ENCODE measurements at regions not wholly inside any gene's neighbourhood (a gene's known extent, or its start where the extent isn't known, plus 50 kb on each side); places are given as distances from the start of the nearest gene placed in this dataset.

GRCh38 chr2:204049635-204050034 is 113.1 kb downstream of the ICOS start:
- peak; percentile 56 for DNase-seq

- no peak for DNase-seq
Measured at GRCh38 chr2:204050681-204051080, 114.1 kb downstream of the ICOS start.

GRCh38 chr2:204051476-204051875 is 114.9 kb downstream of the ICOS start:
- peak; percentile 35 for DNase-seq

GRCh38 chr2:204051984-204052556 is 115.5 kb downstream of the ICOS start:
- DNase-seq = peak; percentile 24

DNA sequence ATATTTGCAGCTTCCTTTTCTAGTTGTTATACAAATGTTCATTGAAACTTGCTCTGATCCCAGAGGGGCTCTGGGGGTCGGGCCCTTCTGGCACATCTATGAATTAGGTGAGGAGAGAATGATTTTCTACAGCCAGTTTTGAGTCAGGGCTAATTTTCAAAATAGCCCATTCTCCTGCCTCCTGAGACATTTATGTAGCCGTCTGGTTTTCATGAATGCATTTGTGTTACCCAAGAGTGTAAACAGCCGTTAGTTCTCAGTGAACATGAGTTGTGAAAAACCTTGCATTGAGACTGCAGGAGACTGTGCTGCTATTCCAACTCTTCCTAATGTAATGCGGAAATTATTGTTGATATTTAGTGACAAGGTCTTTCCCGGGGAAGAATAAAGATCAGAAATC is 122.5 kb downstream of the ICOS start:
- no peak for DNase-seq

- DNase-seq = peak; percentile 11
Measured at GRCh38 chr2:204060841-204061240, 124.3 kb downstream of the ICOS start.

DNA sequence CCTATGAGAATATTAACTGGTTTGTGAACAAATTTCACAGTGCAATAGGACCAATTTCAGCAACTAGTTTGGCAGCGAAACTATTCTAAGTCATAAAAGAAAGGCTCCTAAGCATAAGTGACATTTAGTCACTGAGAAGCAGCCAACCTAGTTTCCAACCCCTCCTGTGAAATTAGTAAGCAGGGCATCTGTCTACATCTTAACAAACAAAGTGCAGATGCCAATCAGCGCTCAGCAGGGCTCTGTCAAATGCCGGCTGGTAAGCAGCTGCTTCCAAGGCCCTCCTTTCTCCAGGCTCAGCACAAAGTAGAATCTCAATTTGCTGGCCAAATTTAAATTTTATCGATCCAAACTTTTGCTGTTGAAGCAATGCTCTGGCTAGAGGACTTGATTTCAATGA is 124.7 kb downstream of the ICOS start:
- DNase-seq = no peak

GRCh38 chr2:204064119-204064518 is 127.6 kb downstream of the ICOS start:
- DNase-seq = no peak

DNA sequence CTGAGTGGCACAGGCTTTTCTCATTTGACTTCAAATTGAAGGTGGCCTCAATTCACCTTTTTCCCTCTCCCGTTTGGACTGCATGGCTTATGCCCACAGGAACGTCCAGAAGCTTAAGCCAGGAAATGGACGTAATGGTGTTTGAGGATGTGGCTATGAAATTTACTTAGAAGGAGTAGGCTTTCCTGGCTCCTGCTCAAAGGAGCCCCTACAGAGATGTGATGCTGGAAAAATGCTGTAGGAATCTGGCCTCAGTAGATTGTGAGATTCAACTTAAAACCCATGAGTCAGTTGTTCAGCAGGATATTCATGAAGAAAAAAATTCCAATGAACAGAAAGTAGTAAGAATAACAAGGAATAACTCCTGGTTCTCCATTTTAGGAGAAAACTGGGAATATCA is 129.0 kb downstream of the ICOS start:
- no peak for DNase-seq

DNA sequence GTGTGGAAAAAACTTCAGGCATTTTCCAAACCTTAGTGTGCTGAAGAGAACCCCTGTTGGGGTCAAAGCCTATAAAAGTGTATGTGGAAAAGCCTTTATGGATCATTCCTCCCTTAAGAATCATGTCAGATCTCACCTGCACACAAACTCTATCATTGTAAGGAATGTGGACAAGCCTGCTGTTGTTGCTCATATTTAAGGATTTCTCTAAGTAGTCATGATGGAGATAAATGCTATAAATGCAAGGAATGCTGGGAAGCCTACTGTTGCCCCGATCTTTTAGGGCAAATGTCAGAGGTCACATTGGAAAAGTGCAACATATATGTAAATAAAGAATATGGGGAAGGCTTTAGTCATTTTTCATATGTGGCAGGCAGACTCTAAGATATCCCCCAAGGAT is 129.5 kb downstream of the ICOS start:
- no peak for DNase-seq

DNA sequence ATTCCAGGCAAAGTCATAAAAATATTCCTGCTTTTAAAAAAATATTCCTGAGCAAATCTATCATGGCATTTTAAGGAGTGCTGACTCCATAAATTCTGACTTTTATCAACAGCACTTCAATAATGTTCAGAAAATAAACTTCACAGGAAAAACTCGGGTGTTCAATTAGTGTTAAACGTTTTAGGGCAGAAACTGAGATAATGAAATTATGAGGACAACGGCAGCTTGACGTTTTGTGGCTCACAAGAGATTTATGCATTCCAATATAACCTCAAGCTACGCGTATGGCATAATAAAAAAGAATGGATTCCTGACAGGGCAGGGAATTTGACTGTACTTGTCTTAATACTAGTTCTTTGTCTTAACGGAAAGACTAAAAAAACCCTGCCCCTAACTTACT is 133.2 kb downstream of the ICOS start:
- DNase-seq = no peak

DNA sequence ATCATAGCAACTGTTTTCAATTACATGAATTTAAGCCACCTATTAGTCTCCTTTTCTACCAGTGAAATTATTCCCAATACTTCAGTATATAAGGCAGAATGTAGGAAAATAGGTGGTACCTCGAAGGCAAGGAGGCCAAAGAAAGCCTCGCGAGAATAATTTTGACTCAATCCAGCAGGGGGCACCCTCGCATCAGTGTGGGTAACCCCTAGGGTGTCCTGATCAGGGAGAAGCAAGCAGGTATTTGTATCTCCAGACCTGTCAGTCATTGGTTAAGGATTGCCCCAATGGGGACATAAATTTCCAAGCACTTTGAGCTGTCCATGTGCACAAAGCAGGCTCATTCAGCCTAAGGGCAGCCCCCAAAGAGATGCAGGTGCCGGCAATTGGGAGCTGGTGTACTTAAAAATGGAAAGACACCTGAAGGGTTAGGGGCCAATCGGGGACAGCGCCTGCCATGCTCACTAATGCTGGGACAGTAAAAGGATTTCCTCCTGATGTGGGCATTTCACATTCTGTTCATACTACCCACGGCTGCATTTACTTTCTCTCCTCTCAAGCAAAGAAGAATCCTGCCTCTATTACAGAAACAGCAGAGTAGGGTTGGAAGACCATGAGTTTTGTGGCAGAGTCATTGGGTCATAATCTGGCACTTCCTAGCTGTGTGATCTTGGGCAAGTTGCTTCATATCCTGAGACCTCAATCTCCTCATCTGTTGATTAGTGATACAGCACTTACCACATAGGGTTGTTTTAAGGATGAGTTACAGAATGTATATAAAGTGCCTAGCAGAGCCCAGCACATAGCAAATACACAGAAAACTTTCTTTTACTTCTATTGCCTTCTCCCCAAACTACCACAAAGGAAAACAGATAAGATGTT is 136.1 kb downstream of the ICOS start:
- DNase-seq = peak; percentile 71

DNA sequence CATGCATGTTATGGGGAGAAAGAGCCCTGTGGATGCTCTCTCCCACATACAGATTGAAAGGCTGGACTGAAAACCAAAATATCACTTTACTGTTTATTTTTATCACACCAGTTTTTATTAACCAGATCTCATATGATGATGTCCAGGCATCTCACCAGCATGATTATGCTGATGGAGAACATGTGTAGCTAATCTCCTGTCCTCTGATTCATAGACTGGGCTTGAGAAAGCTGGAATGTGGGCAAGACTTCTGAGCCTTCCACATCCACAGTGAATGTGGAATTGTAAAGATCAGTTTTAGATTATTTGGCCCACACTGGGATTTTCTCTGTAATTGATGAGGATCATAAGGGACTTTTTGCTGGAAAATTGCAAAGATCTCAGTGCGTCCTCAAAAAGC is 137.9 kb downstream of the ICOS start:
- DNase-seq = no peak

GRCh38 chr2:204078003-204078698 is 141.6 kb downstream of the ICOS start:
- no peak for DNase-seq

DNA sequence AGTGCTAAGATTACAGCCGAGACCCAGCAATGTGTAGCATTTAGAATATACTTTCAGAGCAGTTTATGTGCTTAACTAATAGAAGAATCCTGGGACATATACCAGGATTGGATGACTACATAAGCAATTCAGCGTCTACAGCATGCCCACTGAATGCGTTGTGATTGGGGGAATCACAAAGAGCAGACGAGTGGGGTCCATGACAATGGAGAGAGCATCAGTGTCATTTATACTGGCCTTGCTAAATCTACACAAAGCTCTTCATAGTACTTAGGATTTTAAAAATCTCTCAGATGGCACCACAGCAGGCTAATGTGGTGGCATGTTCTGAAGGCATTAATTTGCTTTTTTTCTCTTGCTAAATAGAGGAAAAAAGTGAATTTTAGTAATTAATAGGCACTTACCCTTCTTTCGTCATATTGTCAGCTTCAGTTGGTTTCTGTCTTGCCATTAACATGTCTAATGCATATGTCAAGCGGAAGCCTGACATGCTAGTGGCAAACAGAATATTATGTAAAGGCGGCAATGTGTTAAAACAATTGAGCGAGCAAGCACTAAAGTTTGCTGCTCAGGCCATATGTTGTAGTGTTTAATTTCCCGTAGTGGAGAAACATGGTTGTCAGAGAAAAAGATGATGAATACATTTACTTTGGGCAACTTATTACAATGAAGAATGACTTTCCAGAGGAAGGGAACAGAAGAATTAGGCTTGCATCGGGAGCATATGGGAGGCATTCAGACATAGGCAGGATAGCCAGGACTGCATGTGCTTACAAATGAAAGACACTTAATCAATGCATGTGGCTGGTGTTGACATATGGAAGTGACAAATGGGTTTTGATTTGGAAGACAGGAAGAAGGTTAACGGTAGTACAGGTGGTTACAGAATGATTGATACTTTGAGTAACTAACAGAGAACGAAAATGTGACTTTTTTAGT is 145.2 kb downstream of the ICOS start:
- DNase-seq = no peak

DNA sequence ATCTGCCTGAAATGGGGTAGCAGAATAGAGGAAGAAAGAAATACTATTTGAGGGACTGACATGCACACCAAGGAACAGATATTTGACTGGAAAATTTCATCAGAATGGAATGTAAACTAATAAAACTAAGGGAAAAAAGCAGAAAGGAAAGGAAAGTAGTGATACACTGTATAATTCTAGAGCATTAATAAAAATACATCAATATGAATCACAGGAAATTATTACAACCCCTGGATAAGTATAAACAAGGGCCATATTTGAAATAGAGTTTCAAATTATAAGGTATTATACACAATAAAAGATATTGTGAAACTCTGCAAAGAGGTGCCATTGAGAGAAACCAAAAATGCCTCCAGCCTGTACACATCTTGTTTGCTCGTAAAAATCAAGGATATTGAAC is 149.6 kb downstream of the ICOS start:
- DNase-seq = no peak

DNA sequence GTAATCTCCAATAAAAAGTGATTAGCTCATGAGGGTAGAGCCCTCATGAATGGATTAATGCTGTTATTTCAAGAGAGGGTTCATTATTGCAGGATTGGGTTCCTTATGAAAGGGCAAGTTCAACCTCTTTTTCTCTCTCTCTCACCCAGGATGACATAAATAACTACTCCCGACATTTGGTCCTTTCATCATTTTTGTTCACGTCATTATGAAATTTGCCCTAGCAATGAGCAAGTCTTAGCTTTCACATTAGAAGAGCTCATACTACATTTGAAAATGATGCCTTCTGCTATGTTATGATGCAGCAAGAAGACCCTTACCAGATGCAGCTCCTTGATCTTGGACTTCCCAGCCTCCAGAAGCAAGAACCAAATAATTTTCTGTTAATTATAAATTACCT is 152.5 kb downstream of the ICOS start:
- DNase-seq = no peak

DNA sequence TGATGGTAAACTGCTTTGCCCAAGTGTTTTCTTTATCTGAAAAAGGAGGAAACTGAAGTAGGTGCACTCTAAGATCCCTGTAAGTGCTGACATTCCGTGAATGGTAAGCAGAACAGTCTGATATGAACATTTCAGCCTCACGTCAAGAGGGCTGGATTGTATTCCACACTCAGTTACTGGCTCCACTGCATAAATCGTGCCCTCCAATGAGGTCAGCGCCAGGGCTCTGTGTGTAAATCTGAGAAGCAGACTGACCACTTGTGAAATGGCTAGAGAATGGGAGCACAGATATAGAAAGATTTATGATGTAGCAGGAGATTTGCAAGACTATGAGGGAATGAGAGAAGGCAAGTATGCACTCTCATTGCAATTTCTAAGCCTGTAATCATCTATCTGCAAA is 153.0 kb downstream of the ICOS start:
- DNase-seq = no peak

DNA sequence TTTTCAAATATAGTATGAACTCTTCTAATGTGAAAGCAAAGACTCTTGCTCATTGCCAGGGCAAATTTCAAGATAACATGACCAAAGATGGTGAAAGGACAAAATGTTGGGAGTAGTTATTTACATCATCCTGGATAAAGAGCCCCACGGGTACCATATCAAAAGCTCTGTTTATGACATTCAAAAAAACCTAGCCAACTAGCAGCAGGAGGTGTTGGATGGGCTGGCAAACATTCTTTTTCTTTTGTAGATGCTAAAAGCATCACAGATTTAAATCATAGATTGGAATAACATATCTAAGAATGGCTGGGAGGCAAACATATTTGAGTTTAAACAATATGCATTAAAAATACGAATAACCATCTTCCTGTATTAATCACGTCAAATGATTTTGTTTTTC is 153.5 kb downstream of the ICOS start:
- DNase-seq = no peak

DNA sequence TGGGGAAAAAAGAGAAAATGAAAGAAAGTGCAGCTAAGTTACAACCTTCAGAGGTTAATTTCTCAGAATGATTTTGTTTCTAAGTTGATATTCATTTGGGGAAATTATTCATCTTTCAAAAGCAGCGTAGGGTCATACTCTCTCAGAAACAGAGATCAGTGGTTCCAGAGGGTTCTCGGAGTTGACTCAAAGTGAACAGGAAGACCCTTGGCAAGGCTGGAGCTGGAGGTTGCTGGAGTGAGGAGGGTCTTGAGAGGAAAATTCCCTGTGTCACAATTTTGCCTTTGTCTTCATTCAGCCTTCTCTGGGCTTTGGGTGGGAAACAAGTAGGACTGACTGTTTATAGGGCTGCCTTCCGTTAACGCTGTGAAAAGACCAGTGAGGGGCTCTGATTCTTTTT is 168.2 kb downstream of the ICOS start:
- DNase-seq = no peak

DNA sequence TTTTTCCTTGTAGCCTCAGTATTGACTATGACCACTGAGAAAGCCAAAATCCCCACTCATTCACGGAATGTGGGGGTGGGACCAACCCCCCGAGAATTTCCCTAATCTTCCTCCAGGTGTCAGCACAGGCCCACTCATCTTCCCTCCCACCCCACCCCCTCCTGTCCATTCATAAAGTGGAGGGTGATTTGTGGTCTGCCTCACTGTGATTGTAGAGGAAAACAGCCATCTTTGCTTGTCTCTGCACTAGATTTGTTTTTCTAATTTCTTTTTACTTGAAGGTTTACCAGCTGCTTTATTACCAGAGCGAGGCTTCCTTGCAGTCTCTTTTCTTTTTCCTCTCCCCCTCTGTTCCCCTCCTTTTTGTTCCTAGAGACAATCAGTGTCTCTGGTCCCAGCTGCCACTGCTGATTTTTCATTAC is 171.8 kb downstream of the ICOS start:
- DNase-seq = peak; percentile 66

DNA sequence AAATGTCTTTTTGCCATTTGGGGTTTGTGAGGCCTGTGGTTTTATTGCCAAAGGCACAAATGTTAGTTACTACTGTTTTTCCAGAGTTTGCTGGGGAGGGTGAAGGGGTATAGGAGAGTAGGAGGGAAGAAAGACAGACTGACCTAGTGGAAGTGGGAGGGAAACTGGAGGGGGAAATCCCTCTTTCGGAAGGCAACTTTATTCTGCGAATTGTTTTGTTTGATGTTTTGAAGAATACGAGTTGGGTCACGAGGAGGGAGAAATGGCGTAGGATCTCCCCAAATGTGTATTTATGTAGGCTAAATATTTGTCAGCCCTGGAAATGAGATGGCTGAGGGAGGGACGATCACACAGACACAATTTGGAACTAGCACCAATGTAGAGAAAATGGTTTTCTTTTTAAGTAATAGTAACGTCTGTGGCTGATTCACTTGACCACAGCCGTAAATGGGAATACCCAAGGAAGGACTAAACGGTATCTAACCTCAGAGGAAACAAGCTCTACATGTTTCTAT is 172.3 kb downstream of the ICOS start:
- DNase-seq = no peak

- peak; percentile 7 for DNase-seq
Measured at GRCh38 chr2:204109681-204110080, 173.1 kb downstream of the ICOS start.
